ENCODE measurements at regions not wholly inside any gene's neighbourhood (a gene's known extent, or its start where the extent isn't known, plus 50 kb on each side); places are given as distances from the start of the nearest gene placed in this dataset.

- Histone ChIP-seq H3K9me2 (ENCODE audit: insufficient read depth) (no peaks in the 10 kb centered on the region), H3K79me2 (ENCODE audit: low read depth) (no peaks in the 10 kb centered on the region), H3F3A (ENCODE audit: insufficient read depth, low read depth) (peaks cover 9% of the 10 kb centered on the region), H3K9me3 (ENCODE audit: insufficient read depth, low read depth) (no peaks in the 10 kb centered on the region), H2AFZ (no peak overlapping the region), H4K20me1 (ENCODE audit: insufficient read depth) (peaks cover 3% of the 10 kb centered on the region; the same call in 1 of the 2 replicates), H3K36me3 (ENCODE audit: low read depth) (no peaks in the 10 kb centered on the region), H3K4me2 (no peak overlapping the region), H3K27ac (no peak overlapping the region), H3K4me1 (replicated peaks; ENCODE audit: insufficient read depth) (peaks cover 11% of the 10 kb centered on the region; the same call in 1 of the 2 replicates), H3K4me3 (no peak overlapping the region), H3K27me3 (ENCODE audit: insufficient read depth, low read depth) (no peaks in the 10 kb centered on the region)
- ChIA-PET CTCF (no interaction called here), POLR2A (ENCODE audit: unreplicated experiment) (no interaction called here)
- intact Hi-C loops (cut with micrococcal nuclease; ENCODE audit: unreplicated experiment) = no loop called here
- DNase-seq = no peak
- TF ChIP-seq CTCF (conservative IDR thresholded peaks at IDR 0.05) (no peak), EZH2 (IDR thresholded peaks at IDR 0.05; ENCODE audit: low read depth) (no peak)
- no TSS peak for BruUV-seq (replicated peaks)
Observed at GRCh38 chr6:28751963-28752350, 171.8 kb downstream of the TRIM27 start.

DNA sequence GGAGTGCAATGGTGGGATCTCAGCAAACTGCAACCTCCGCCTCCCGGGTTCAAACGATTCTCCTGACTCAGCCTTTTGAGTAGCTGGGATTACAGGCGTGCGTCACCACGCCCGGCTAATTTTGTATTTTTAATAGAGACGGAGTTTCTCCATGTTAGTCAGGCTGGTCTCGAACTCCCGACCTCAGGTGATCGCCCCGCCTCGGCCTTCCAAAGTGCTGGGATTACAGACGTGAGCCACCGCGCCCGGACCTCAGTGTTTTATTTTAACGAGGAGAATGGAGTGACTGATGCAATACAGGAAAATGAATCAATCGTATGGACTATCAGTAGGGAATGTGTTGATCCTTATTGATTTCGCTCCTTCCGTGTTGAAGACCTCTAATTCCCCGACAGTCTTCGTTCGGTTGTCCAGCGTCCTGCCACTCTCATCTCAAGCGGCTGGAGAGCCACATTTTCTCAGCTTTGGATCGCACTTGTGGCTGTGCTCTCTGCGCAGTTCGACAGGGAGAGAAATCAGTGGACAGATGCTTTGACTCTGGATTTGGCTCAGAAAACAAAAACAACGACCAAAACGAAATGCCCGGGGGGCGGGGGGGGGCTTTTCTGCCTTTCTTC is 166.2 kb downstream of the TRIM27 start:
- BruUV-seq (replicated peaks) = no TSS peak
- peaks cover 4% of the 10 kb centered on the region; the same call in 1 of the 2 replicates for H3K4me1 ChIP-seq (replicated peaks; ENCODE audit: insufficient read depth)
- no peaks in the 10 kb centered on the region for H4K20me1 ChIP-seq (ENCODE audit: insufficient read depth)
- TF ChIP-seq CTCF (conservative IDR thresholded peaks at IDR 0.05) = no peak
- no peak for TF ChIP-seq EZH2 (IDR thresholded peaks at IDR 0.05; ENCODE audit: low read depth)
- no peak for DNase-seq
- no peaks in the 10 kb centered on the region for H3F3A ChIP-seq (ENCODE audit: insufficient read depth, low read depth)
- no peaks in the 10 kb centered on the region for H3K9me3 ChIP-seq (ENCODE audit: insufficient read depth, low read depth)
- H3K79me2 ChIP-seq (ENCODE audit: low read depth) = no peaks in the 10 kb centered on the region
- H3K36me3 ChIP-seq (ENCODE audit: low read depth) = no peaks in the 10 kb centered on the region
- no peak overlapping the region for H2AFZ ChIP-seq
- no peak overlapping the region; the same call in 1 of the 2 replicates for H3K4me3 ChIP-seq
- CTCF ChIA-PET = no interaction called here
- no peaks in the 10 kb centered on the region for H3K27me3 ChIP-seq (ENCODE audit: insufficient read depth, low read depth)
- intact Hi-C loops (cut with micrococcal nuclease; ENCODE audit: unreplicated experiment) = no loop called here
- no peak overlapping the region for H3K27ac ChIP-seq
- POLR2A ChIA-PET (ENCODE audit: unreplicated experiment) = no interaction called here
- peak overlapping the region; percentile 81; the same call in 1 of the 2 replicates for H3K4me2 ChIP-seq
- H3K9me2 ChIP-seq (ENCODE audit: insufficient read depth) = no peaks in the 10 kb centered on the region

- CTCF ChIA-PET = no interaction called here
- POLR2A ChIA-PET (ENCODE audit: unreplicated experiment) = interaction anchor here (0.7 kb wide), 1 partner anchor 227 kb away, joined by 3 read pairs; no protein-coding TSS in a partner anchor
Observed at GRCh38 chr6:28758046-28758817, 165.6 kb downstream of the TRIM27 start.

More at GRCh38 chr6:28758046-28758817, 165.6 kb downstream of the TRIM27 start:
- H3K79me2 ChIP-seq (ENCODE audit: low read depth) = no peaks in the 10 kb centered on the region
- no peaks in the 10 kb centered on the region for H4K20me1 ChIP-seq (ENCODE audit: insufficient read depth)
- no peaks in the 10 kb centered on the region for H3K36me3 ChIP-seq (ENCODE audit: low read depth)
- H2AFZ ChIP-seq = peak overlapping the region; percentile 79
- intact Hi-C loops (cut with micrococcal nuclease; ENCODE audit: unreplicated experiment) = no loop called here
- H3K4me1 ChIP-seq (replicated peaks; ENCODE audit: insufficient read depth) = peaks cover 4% of the 10 kb centered on the region; the same call in 1 of the 2 replicates
- no peak overlapping the region for H3K27ac ChIP-seq
- peak overlapping the region; percentile 81 for H3K4me2 ChIP-seq
- peak; percentile 23 to 51 for DNase-seq
- H3K9me2 ChIP-seq (ENCODE audit: insufficient read depth) = no peaks in the 10 kb centered on the region
- no peaks in the 10 kb centered on the region for H3K27me3 ChIP-seq (ENCODE audit: insufficient read depth, low read depth)
- BruUV-seq (replicated peaks) = no TSS peak
- H3K9me3 ChIP-seq (ENCODE audit: insufficient read depth, low read depth) = no peaks in the 10 kb centered on the region
- TF ChIP-seq CTCF (conservative IDR thresholded peaks at IDR 0.05) (no peak), EZH2 (IDR thresholded peaks at IDR 0.05; ENCODE audit: low read depth) (no peak)
- H3F3A ChIP-seq (ENCODE audit: insufficient read depth, low read depth) = no peaks in the 10 kb centered on the region
- peak overlapping the region; percentile 59 for H3K4me3 ChIP-seq

Data from PC-9 (cell line).